HG03175 (cell line): ENCODE measurements at regions not wholly inside any gene's neighbourhood (a gene's known extent, or its start where the extent isn't known, plus 50 kb on each side); places are given as distances from the start of the nearest gene placed in this dataset.

Source experiments
- ATAC-seq: cut with Tn5 transposase; IDR thresholded peaks from one replicate; pipeline ENCODE4 v1.9.1; 2021; ENCODE audit warnings: mild to moderate bottlenecking, moderate library complexity; ENCODE audit not compliant: unreplicated experiment

GRCh38 chr1:60394436-60394835 is 320.9 kb upstream of the C1orf87 start:
- ATAC-seq, result peak; percentile 40

- peak; percentile 56 for ATAC-seq
Observed at GRCh38 chr1:60390593-60391282, 317.2 kb upstream of the C1orf87 start.

- ATAC-seq, result no peak
Observed at GRCh38 chr1:60388092-60388987, 314.8 kb upstream of the C1orf87 start.

- ATAC-seq, result no peak
Observed at GRCh38 chr1:60387175-60387574, 313.6 kb upstream of the C1orf87 start.

GRCh38 chr1:60386249-60386648 is 312.7 kb upstream of the C1orf87 start:
- no peak for ATAC-seq

GRCh38 chr1:60376196-60376595 is 302.6 kb upstream of the C1orf87 start:
- no peak for ATAC-seq

- ATAC-seq, result no peak
Observed at GRCh38 chr1:60374537-60374936, 301.0 kb upstream of the C1orf87 start.

GRCh38 chr1:60367532-60367931 is 294.0 kb upstream of the C1orf87 start:
- ATAC-seq, result no peak

- no peak for ATAC-seq
Observed at GRCh38 chr1:60359431-60359830, 285.9 kb upstream of the C1orf87 start.

- ATAC-seq, result no peak
Observed at GRCh38 chr1:60350531-60350930, 277.0 kb upstream of the C1orf87 start.

- no peak for ATAC-seq
Observed at GRCh38 chr1:60348884-60349283, 275.3 kb upstream of the C1orf87 start.

- ATAC-seq, result no peak
Observed at GRCh38 chr1:60345621-60346020, 272.1 kb upstream of the C1orf87 start.

- no peak for ATAC-seq
Observed at GRCh38 chr1:60345049-60345448, 271.5 kb upstream of the C1orf87 start.

GRCh38 chr1:60343736-60344135 is 270.2 kb upstream of the C1orf87 start:
- no peak for ATAC-seq

GRCh38 chr1:60342569-60342968 is 269.0 kb upstream of the C1orf87 start:
- ATAC-seq, result no peak

GRCh38 chr1:60341274-60341673 is 267.7 kb upstream of the C1orf87 start:
- ATAC-seq, result no peak

- no peak for ATAC-seq
Observed at GRCh38 chr1:60331647-60332046, 258.1 kb upstream of the C1orf87 start.

- ATAC-seq, result no peak
Observed at GRCh38 chr1:60329651-60330050, 256.1 kb upstream of the C1orf87 start.

- ATAC-seq, result no peak
Observed at GRCh38 chr1:60311838-60312237, 238.3 kb upstream of the C1orf87 start.

GRCh38 chr1:60299581-60299980 is 226.0 kb upstream of the C1orf87 start:
- no peak for ATAC-seq

GRCh38 chr1:60298290-60298689 is 224.7 kb upstream of the C1orf87 start:
- no peak for ATAC-seq

GRCh38 chr1:60296794-60297193 is 223.2 kb upstream of the C1orf87 start:
- ATAC-seq, result no peak
